Mucosa of rectum (tissue), 2 donors: ENCODE measurements at regions not wholly inside any gene's neighbourhood (a gene's known extent, or its start where the extent isn't known, plus 50 kb on each side); places are given as distances from the start of the nearest gene placed in this dataset.

ENCODE experiments used
- H3K27ac ChIP-seq, 2 donors: one replicate each; pipeline ENCODE4 v1.7.0; 2013; ENCODE audit warnings: inconsistent platforms in 2 of 2, low read depth in 2 of 2, low read length in 2 of 2
- H3K27me3 ChIP-seq, 2 donors: one replicate each; pipeline ENCODE4 v1.7.0; 2013; ENCODE audit warnings: low read length in 2 of 2; ENCODE audit not compliant: control insufficient read depth in 2 of 2, insufficient read depth in 2 of 2
- H3K36me3 ChIP-seq, 2 donors: one replicate each; pipeline ENCODE4 v1.7.0; 2013; ENCODE audit warnings: low read length in 2 of 2; ENCODE audit not compliant: control insufficient read depth in 2 of 2, insufficient read depth in 2 of 2
- H3K4me1 ChIP-seq, 2 donors: one replicate each; pipeline ENCODE4 v1.7.0; 2013; ENCODE audit warnings: low read length in 2 of 2, mild to moderate bottlenecking in 1 of 2; ENCODE audit not compliant: control insufficient read depth in 2 of 2, insufficient read depth in 2 of 2
- H3K4me3 ChIP-seq, 2 donors: one replicate each; pipeline ENCODE4 v1.7.0; 2013; ENCODE audit warnings: low read length in 2 of 2
- H3K9ac ChIP-seq, 2 donors: one replicate each; pipeline ENCODE4 v1.7.0; 2013; ENCODE audit warnings: low read length in 2 of 2, low read depth in 1 of 2, mild to moderate bottlenecking in 1 of 2
- H3K9me3 ChIP-seq, 2 donors: one replicate each; pipeline ENCODE4 v1.7.0; 2013; ENCODE audit warnings: low read length in 2 of 2; ENCODE audit not compliant: control insufficient read depth in 2 of 2
- donor health status: healthy.
- donor health status: Normal muscosa, but diverticular disease.

DNA sequence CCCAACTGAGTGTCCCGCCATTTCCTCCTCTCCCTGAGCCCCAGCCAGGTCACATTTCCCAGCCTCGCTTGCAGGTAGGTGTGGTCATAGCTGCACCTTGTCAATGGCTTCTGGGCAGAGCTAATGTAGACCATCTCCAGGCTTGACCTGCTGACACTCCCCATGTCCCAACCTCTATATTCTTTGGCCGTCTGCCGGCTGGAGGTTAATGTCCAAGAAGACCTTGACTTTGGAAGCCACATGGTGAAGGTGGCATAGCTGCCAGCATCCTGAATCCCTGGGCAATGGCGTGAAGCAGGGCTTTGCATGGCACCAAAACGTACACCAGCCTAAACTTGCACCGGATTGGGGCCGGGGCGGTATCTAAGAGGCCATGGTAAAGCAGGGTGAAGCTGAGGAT lies 88.3 kb downstream of the SPP2 start:
- no peaks in the 10 kb centered on the region for H3K4me1 ChIP-seq
- H3K9ac ChIP-seq: no peak overlapping the region
- no peaks in the 10 kb centered on the region for H3K36me3 ChIP-seq
- H3K27ac ChIP-seq: no peak overlapping the region
- H3K9me3 ChIP-seq: no peaks in the 10 kb centered on the region
- H3K4me3 ChIP-seq: no peak overlapping the region
- no peaks in the 10 kb centered on the region for H3K27me3 ChIP-seq

DNA sequence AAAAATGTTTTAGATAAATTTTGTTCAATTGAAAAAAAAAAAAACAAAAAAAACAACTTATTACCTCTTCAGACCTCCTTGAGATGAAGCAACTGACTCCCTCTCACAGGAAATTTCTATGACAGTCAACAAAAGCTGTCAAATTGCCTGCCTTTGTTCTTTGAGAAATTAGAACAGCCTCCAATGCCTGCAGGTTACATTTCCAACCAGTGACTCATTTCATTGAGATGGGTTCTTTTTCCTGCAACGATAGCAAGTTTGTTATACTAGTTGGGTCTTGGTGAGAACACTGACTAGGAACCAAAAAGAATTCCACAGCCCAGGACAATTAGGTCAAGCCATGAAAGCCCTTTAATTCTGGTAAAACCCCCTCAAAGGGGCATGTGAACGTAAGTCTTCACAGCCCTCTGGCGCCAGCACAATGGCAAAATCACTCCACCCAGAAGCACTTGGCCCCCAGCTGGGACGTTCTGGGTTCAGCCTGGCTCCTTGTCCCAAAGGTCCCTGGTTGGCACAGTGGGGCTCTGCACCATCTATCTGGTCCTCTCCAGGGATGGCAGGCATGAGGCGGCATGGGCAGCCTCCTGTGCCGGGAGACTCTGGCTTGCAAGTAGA lies 87.0 kb downstream of the SPP2 start:
- Histone ChIP-seq H3K27ac (no peak overlapping the region), H3K36me3 (no peaks in the 10 kb centered on the region), H3K9ac (no peak overlapping the region), H3K27me3 (no peaks in the 10 kb centered on the region), H3K4me3 (no peak overlapping the region), H3K9me3 (no peaks in the 10 kb centered on the region), H3K4me1 (no peaks in the 10 kb centered on the region)

DNA sequence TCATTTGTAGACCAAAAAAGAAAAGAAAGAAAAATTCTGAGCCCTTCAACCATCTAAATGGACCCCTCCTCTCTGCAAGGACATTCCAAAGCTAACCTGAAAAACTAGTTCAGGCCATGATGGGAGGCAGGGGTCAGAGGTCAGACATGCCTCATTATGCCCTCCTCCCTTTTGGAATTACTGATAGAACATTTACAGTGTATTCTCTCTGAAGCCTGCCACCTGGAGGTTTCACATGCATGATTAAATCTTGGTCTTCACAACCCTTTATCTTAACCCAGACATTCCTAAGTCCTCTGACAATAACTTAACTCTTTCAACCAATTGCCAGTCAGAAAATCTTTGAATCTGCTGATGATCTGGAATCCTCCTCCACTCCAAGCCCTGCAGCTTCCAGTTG lies 86.0 kb downstream of the SPP2 start:
- Histone ChIP-seq H3K4me1 (no peaks in the 10 kb centered on the region), H3K27me3 (no peaks in the 10 kb centered on the region), H3K9ac (no peak overlapping the region), H3K9me3 (no peaks in the 10 kb centered on the region), H3K36me3 (no peaks in the 10 kb centered on the region), H3K4me3 (no peak overlapping the region), H3K27ac (no peak overlapping the region)

DNA sequence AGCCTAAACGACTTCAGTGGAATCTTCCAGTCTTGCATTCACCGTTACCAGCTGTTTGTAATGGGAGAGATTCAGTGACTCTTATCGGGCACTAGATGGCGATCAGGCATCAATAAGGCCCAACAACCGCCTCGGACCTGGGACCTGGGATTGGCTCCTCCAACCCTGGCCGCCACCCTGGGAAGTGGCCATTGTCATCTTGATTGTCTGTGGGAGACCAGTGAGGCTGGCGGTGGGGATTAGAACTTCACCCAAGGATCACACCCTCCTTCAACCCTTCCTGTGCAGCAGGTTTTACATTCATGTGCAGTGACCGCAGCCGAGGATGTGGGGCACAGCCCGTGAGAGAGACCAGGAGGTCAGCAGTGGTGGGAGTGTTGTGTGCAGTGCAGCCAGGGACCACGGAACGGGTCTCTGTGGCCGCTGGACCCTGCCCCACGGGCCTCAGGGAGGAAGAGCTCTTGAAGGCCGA lies 85.3 kb downstream of the SPP2 start:
- Histone ChIP-seq H3K9ac (no peak overlapping the region), H3K4me3 (no peak overlapping the region), H3K27me3 (no peaks in the 10 kb centered on the region)

DNA sequence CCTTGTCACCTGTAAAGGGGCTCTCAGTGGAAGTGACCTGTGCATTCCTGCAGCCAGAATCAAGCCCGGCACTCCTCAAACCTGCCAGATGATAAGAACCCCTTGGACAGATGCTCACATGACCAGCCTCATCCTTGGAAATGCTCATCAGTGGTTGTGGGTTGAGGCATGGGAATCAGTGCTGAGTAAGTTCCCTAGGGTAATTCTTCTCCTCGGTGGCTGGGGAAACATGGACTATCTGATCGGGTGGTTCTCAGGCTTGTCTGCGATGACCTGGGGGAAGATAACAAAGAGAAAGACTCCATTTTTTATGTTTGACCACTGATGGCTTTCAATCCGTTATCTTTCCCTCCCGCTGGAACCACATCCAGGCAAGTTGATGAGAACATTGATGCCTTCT lies 84.0 kb downstream of the SPP2 start:
- no peak overlapping the region for H3K27ac ChIP-seq

More for the DNA sequence above, 85.3 kb downstream of the SPP2 start:
- Histone ChIP-seq H3K27ac (no peak overlapping the region), H3K36me3 (no peaks in the 10 kb centered on the region), H3K9me3 (no peaks in the 10 kb centered on the region), H3K4me1 (no peaks in the 10 kb centered on the region)

DNA sequence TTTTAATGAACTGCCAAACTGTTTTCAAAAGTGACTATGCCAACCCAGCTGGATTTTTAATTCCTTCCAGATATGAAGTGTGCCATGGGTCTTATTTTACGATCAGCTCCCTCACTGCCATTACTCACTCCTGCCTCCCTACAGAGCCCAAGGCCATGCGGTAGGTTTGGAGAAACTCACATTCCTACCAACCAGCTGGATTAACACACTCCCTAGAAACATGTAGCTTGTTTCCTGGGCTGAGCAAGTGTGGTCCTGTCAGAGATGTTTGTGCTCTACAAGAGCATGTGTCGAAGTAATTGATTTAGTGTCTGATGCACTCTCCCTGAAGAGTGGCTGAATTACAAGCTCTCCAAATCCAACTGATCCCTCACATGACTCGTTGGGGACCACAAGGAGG lies 82.5 kb downstream of the SPP2 start:
- Histone ChIP-seq H3K36me3 (no peaks in the 10 kb centered on the region), H3K27me3 (no peaks in the 10 kb centered on the region)

More for the DNA sequence above, 84.0 kb downstream of the SPP2 start:
- Histone ChIP-seq H3K27me3 (no peaks in the 10 kb centered on the region), H3K36me3 (no peaks in the 10 kb centered on the region), H3K9ac (no peak overlapping the region), H3K9me3 (no peaks in the 10 kb centered on the region), H3K4me3 (no peak overlapping the region), H3K4me1 (no peaks in the 10 kb centered on the region)

DNA sequence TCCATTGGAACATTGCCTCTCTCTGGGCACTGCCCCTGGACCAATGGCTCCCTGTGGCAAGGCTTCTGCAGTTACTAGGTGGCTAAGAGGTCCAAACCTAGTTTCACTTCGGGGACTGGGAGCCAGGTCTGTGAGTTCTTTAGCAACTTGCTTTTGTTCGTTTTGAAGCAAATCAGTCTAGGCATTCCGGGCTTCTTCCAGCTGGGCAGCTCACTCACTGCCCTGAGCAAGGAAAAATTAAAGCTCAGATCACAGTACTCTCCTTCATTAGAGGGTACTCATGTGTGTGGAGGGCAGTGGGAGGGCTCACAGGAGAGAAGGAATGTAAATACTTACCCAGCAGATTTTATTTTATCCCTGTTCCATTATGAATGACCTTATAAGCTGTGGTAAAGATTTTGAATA lies 80.3 kb downstream of the SPP2 start:
- Histone ChIP-seq H3K9ac (no peak overlapping the region), H3K4me3 (no peak overlapping the region), H3K4me1 (no peaks in the 10 kb centered on the region)

More for the DNA sequence above, 82.5 kb downstream of the SPP2 start:
- H3K9ac ChIP-seq: no peak overlapping the region
- H3K27ac ChIP-seq: no peak overlapping the region
- H3K4me1 ChIP-seq: no peaks in the 10 kb centered on the region
- no peak overlapping the region for H3K4me3 ChIP-seq
- no peaks in the 10 kb centered on the region for H3K9me3 ChIP-seq

DNA sequence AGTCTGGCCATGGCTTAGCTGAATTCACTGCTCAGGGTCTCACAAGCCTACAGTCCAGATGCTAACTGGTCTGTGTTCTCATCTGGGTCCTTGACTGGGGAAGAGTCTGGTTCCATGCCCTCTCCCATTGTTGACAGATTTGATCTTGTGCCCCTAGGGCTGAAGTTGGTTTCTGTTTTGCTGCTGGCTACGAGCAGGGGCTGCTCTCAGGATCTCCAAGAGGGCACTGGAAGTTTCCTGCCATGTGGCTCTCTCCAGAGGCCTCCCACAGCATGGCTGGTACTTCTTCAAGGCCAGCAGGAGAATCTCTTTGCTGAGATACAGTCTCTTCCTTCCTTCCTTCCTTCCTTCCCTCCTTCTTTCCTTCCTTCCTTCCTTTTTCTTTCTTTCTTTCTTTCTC lies 78.1 kb downstream of the SPP2 start:
- Histone ChIP-seq H3K27me3 (no peaks in the 10 kb centered on the region), H3K9me3 (no peaks in the 10 kb centered on the region), H3K4me3 (no peak overlapping the region), H3K9ac (no peak overlapping the region), H3K27ac (no peak overlapping the region), H3K4me1 (no peaks in the 10 kb centered on the region), H3K36me3 (no peaks in the 10 kb centered on the region)

More for the DNA sequence above, 80.3 kb downstream of the SPP2 start:
- H3K27ac ChIP-seq: no peak overlapping the region
- H3K9me3 ChIP-seq: no peaks in the 10 kb centered on the region
- H3K27me3 ChIP-seq: no peaks in the 10 kb centered on the region
- H3K36me3 ChIP-seq: no peaks in the 10 kb centered on the region
